NCI-H1436 (cell line): ENCODE measurements at regions not wholly inside any gene's neighbourhood (a gene's known extent, or its start where the extent isn't known, plus 50 kb on each side); places are given as distances from the start of the nearest gene placed in this dataset.

Experiments
- DNase-seq: peaks from one replicate; lab custom pipeline; 2025; lab: John Stamatoyannopoulos, UW

GRCh38 chr5:124664287-124664686, 82.2 kb downstream of the ZNF608 start:
- no peak for DNase-seq

GRCh38 chr5:124663101-124663506, 83.3 kb downstream of the ZNF608 start:
- DNase-seq = no peak

GRCh38 chr5:124662181-124662781, 84.2 kb downstream of the ZNF608 start:
- peak; percentile 53 for DNase-seq

- peak; percentile 47 for DNase-seq
Observed at GRCh38 chr5:124661317-124662141, 84.9 kb downstream of the ZNF608 start.

GRCh38 chr5:124660229-124661093, 86.0 kb downstream of the ZNF608 start:
- DNase-seq = no peak

- DNase-seq = no peak
Observed at GRCh38 chr5:124659798-124660197, 86.6 kb downstream of the ZNF608 start.

- DNase-seq = no peak
Observed at GRCh38 chr5:124658867-124659557, 87.4 kb downstream of the ZNF608 start.

GRCh38 chr5:124655921-124656511, 90.4 kb downstream of the ZNF608 start:
- peak; percentile 89 for DNase-seq

- peak; percentile 53 for DNase-seq
Observed at GRCh38 chr5:124655251-124655917, 91.1 kb downstream of the ZNF608 start.

- no peak for DNase-seq
Observed at GRCh38 chr5:124654418-124654817, 92.0 kb downstream of the ZNF608 start.

- DNase-seq = no peak
Observed at GRCh38 chr5:124653666-124654065, 92.8 kb downstream of the ZNF608 start.

GRCh38 chr5:124652892-124653441, 93.5 kb downstream of the ZNF608 start:
- DNase-seq = no peak

GRCh38 chr5:124652514-124652819, 94.0 kb downstream of the ZNF608 start:
- no peak for DNase-seq

GRCh38 chr5:124651663-124652513, 94.6 kb downstream of the ZNF608 start:
- peak; percentile 78 for DNase-seq

GRCh38 chr5:124650951-124651662, 95.3 kb downstream of the ZNF608 start:
- no peak for DNase-seq

GRCh38 chr5:124650147-124650561, 96.3 kb downstream of the ZNF608 start:
- peak; percentile 63 for DNase-seq

- DNase-seq = peak; percentile 81
Observed at GRCh38 chr5:124649491-124650146, 96.8 kb downstream of the ZNF608 start.

- no peak for DNase-seq
Observed at GRCh38 chr5:124648902-124649467, 97.5 kb downstream of the ZNF608 start.
